ACC112 (cell line): ENCODE measurements at regions not wholly inside any gene's neighbourhood (a gene's known extent, or its start where the extent isn't known, plus 50 kb on each side); places are given as distances from the start of the nearest gene placed in this dataset.

Source experiments
- H2AFZ ChIP-seq: fragments of 200-600 bp; sonication (generic); one replicate; pipeline ENCODE4 v1.6.0; 2017; ENCODE audit warnings: antibody characterized with exemption, low read length; ENCODE audit not compliant: unreplicated experiment
- H3K27ac ChIP-seq: fragments of 200-600 bp; sonication (generic); 2 replicates; pipeline ENCODE4 v1.5.1; 2014; ENCODE audit warnings: low read depth, mild to moderate bottlenecking, antibody characterized with exemption, low read length, moderate library complexity
- H3K27me3 ChIP-seq: fragments of 200-600 bp; sonication (generic); 2 replicates; pipeline ENCODE4 v1.6.1; 2014; ENCODE audit warnings: mild to moderate bottlenecking, antibody characterized with exemption, low read length, moderate library complexity, mixed read lengths; ENCODE audit not compliant: insufficient read depth
- H3K36me3 ChIP-seq: fragments of 200-600 bp; sonication (generic); 2 replicates; pipeline ENCODE4 v1.6.1; 2016; ENCODE audit warnings: mild to moderate bottlenecking, antibody characterized with exemption, low read length, moderate library complexity, mixed read lengths; ENCODE audit not compliant: insufficient read depth
- H3K4me1 ChIP-seq: fragments of 200-600 bp; sonication (generic); one replicate; pipeline ENCODE4 v1.6.1; 2016; ENCODE audit warnings: low read length, mixed read lengths; ENCODE audit not compliant: insufficient read depth, unreplicated experiment, control insufficient read depth
- H3K4me3 ChIP-seq: fragments of 200-600 bp; sonication (generic); 2 replicates; pipeline ENCODE4 v1.5.1; 2014; ENCODE audit warnings: mild to moderate bottlenecking, low read depth, low read length
- H3K79me2 ChIP-seq: fragments of 200-600 bp; sonication (generic); one replicate; pipeline ENCODE4 v1.6.0; 2016; ENCODE audit warnings: low read length; ENCODE audit not compliant: control insufficient read depth, unreplicated experiment, insufficient read depth

DNA sequence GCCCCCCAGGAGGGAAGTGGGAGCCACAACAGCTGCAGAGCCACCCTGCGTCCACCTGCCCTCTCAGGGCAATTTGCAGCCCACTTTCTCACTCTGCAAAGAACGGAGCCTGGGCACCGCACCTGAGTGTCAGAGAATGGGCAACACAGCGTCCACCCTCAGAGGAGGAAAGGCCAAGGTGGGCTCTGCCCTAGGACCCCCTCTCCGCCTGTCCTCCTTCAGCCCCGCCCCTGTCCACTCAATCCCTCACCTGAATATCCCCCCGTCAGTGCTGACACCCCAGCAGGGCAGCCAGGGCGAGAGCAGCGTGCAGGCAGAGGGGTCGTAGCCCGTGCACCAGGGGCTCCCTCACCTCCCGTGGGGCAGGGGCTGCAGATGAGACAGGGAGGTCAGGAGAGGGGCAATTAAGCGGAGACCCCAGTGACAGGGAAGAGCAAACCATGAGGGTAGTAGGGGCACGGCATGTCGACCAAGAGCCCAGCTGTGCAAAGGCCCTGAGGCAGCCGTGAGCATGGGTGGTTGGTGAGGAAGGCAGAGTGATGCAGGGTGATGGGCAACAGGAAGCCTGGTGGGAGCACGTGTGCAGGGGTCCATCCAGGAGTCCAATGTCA lies 140.3 kb downstream of the OLFM1 start:
- Histone ChIP-seq H3K4me3 (no peak overlapping the region), H3K4me1 (no peaks in the 10 kb centered on the region), H2AFZ (no peak overlapping the region), H3K36me3 (no peaks in the 10 kb centered on the region), H3K27me3 (peaks cover 21% of the 10 kb centered on the region), H3K27ac (no peak overlapping the region), H3K79me2 (no peaks in the 10 kb centered on the region)

DNA sequence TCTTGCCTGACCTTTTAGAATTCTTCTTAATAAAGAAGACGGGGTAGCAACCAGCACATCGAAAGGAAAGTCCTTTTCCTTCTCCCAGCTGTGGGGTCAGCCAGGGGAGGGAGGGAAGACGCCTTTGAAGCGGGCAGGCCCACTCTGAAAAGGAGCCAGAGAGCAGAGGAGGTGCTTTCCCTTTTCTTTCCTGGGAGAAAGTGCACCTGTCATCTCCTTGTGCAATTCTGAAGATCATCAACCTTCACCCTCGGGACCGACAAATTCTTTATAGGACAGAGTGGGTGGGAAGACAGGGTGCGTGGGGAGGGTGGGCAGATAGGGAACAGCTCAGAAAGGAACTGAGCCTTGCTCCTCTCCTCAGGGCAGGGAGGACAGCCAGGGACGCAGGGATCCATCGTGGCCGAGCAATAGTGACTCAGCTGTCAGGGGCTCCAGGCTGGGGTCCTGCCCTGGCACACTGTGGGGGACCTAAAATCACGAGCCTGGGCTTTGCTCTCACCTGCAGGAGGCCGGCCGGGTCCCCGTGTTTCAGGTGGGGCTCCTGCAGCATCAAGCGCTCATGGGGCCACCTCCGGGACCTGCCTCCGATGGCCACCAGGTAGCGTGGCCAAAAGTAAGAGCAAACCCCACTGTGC lies 141.0 kb downstream of the OLFM1 start:
- Histone ChIP-seq H3K4me3 (no peak overlapping the region), H3K4me1 (no peaks in the 10 kb centered on the region), H3K36me3 (no peaks in the 10 kb centered on the region), H2AFZ (no peak overlapping the region), H3K27me3 (peaks cover 27% of the 10 kb centered on the region), H3K79me2 (no peaks in the 10 kb centered on the region), H3K27ac (no peak overlapping the region)

DNA sequence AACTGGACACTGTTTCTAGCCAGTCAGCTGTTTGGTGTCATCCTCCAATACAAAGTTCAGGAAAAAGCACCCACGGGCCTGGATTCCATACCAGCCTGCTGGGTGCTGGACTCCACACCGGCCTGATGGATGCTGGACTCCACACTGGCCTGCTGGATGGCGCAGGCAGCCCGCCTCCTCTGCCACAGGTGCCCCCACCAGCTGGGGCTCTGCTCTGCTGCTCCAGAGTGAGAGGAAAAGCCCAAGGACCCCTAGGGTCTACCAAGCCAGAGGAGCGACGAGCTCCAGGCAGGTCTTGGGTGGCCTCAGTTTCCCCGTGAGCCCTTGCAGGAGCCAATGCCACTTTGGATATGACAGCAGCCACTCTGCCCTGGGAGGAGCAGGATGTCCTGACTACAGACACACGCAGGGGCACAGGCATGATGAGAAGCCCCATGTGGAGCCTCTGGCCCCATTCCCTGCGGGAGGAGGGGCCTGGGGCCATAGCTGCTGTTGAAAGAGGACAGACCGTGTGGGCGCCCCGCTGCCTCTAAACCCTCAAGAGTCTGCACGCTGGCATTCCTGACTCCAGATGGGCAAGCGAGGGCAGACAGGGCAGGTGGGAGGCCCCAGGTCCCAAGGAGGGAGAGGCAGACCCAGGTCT lies 141.6 kb downstream of the OLFM1 start:
- H2AFZ ChIP-seq = no peak overlapping the region
- no peaks in the 10 kb centered on the region for H3K79me2 ChIP-seq
- H3K36me3 ChIP-seq = no peaks in the 10 kb centered on the region
- H3K4me3 ChIP-seq = no peak overlapping the region
- H3K4me1 ChIP-seq = no peaks in the 10 kb centered on the region
- peaks cover 32% of the 10 kb centered on the region for H3K27me3 ChIP-seq
- H3K27ac ChIP-seq = no peak overlapping the region

DNA sequence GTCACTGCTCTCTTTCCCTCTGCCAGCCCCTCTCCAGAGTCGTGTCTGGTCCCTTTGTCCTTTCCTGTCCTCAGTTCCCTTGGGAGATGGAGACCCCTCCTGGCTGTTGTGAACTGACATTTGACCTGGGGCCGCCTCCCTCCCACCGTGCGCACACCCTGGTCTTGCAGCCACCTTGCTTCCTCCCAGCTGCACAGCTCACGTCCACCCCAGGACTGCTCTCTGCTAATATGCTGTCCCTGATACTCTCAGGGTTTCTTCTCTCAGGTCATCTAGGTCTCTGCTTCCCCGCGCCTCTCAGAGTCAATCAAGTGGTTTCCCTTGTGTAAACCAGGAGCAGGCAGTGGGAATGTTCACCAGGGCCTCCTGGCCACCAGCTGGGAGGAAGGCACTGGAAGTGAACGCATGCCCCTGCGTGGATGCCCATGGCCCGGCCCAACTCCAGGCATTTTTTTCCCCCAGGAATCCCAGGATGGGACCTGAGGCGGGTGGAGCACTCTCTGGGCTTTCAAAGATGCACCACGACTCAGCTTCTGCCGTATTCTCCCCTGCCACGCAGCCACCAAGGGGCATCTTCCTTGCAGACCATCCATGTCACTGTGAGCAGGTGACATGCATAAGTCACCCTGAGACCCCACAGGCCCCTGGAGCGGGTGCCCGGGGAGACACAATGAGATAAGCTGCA lies 142.4 kb downstream of the OLFM1 start:
- no peak overlapping the region for H3K27ac ChIP-seq
- H3K79me2 ChIP-seq = no peaks in the 10 kb centered on the region
- no peaks in the 10 kb centered on the region for H3K4me1 ChIP-seq
- no peak overlapping the region for H2AFZ ChIP-seq
- no peaks in the 10 kb centered on the region for H3K36me3 ChIP-seq
- H3K4me3 ChIP-seq = no peak overlapping the region
- peaks cover 40% of the 10 kb centered on the region for H3K27me3 ChIP-seq

DNA sequence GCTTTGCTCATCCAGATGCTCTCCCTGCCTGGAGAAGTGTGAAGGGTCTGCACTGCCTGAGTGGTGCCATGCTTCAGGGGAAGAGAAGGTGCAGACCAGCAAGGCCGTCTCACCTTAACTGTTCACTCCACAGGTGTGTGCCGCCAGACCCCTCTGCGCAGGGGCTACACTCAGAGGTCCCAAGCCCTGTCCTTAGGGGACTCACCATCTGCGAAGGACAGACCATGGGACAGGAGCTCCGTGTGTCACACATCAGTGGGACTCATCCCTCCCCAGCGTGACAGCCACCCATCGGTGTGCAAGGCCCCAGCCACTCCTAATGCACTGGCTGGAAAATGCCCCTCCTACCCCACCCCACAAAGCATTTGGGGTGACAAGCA lies 142.9 kb downstream of the OLFM1 start:
- Histone ChIP-seq H3K4me1 (no peaks in the 10 kb centered on the region), H3K79me2 (no peaks in the 10 kb centered on the region), H3K27ac (no peak overlapping the region), H3K4me3 (no peak overlapping the region), H3K27me3 (peaks cover 42% of the 10 kb centered on the region), H3K36me3 (no peaks in the 10 kb centered on the region), H2AFZ (no peak overlapping the region)

DNA sequence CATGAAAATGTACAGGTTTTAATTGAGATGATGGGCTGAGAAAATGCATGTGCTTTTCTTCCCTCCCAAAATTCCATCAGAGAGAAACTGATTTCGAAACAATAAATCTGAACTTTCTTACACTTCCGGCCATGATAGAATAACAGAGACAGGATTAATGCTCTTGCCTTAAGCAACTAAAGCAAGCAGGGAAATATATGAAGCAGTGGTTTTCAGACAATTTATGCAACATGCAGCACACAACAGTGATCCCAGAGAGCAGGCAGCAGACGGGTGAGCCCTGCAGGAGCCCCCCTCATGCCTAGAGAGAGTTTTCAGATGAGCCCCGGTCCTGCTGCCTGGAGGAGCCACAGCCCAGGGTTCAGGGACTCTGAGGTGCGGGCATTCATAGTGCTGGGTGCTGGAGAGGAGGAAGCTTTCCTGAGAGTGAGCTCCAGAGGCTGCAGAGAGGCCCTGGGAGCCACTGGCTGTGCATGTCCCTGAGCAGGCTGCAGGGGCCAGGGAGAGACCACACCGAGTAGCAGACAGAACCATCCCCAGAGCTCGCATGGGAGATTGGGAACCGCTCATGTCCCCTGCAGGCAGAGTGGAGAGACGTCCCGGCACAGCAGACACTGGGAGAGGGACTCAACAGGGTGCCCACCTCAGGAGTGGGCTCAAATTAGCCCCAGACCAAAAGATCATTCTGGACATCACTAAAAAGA lies 143.5 kb downstream of the OLFM1 start:
- peaks cover 48% of the 10 kb centered on the region for H3K27me3 ChIP-seq
- no peaks in the 10 kb centered on the region for H3K36me3 ChIP-seq
- no peaks in the 10 kb centered on the region for H3K4me1 ChIP-seq
- H3K27ac ChIP-seq = no peak overlapping the region
- no peak overlapping the region for H3K4me3 ChIP-seq
- H2AFZ ChIP-seq = no peak overlapping the region
- no peaks in the 10 kb centered on the region for H3K79me2 ChIP-seq

DNA sequence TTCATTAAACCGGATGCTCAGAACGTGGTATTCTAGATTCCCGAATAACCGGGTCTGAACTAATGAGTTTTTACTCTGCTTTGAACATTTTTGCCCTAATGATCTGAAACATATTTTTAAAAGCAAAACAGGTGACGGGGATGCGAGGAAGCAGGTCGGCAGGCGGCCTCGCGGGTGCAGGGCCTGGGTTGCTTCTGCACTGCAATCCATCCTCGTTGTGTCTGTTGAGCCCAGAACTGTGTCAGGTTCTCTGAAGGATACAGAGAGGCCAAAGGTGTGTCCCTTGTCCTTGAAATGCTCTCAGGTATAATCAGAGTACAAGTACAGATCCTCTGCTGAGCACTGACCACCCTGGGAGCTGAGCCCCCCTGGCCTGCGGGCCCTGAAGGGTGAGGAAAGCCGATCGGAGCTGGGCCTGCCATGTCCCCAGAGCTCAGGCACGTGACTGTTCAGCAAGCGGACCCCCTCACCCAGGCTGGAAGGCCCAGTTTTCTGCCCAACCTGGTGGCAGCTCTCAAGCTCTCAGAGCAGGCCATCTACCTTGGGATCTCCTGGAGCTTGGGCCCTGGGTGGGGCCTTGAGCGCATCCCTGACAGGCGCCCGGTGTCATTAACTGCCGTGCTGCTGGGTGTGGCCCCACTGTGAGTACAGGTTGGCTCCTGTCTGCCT lies 151.8 kb downstream of the OLFM1 start:
- Histone ChIP-seq H3K36me3 (no peaks in the 10 kb centered on the region), H3K27ac (no peak overlapping the region), H2AFZ (no peak overlapping the region), H3K79me2 (no peaks in the 10 kb centered on the region), H3K4me3 (no peak overlapping the region), H3K27me3 (peaks cover 44% of the 10 kb centered on the region), H3K4me1 (no peaks in the 10 kb centered on the region)

DNA sequence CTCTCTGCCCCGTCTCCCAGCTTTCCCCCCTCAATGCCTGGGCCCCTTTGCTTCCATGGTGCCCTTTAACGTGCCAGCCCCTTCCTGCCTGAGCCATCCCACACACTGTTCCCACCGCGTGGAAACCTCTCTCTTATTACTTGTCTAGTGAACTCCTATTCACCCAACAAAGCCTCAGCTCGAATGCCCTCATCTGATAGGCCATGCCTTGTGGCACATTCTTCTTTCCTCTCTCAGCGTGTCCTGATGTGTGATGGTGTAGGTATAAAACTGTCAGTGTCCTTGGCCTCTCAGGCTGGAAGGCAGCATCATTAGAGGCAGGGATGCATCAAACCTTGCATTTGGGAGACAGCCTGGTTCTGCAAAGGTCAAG lies 152.3 kb downstream of the OLFM1 start:
- Histone ChIP-seq H3K27me3 (peaks cover 44% of the 10 kb centered on the region), H3K4me3 (no peak overlapping the region), H3K79me2 (no peaks in the 10 kb centered on the region), H3K36me3 (no peaks in the 10 kb centered on the region), H3K27ac (no peak overlapping the region), H3K4me1 (no peaks in the 10 kb centered on the region), H2AFZ (no peak overlapping the region)

DNA sequence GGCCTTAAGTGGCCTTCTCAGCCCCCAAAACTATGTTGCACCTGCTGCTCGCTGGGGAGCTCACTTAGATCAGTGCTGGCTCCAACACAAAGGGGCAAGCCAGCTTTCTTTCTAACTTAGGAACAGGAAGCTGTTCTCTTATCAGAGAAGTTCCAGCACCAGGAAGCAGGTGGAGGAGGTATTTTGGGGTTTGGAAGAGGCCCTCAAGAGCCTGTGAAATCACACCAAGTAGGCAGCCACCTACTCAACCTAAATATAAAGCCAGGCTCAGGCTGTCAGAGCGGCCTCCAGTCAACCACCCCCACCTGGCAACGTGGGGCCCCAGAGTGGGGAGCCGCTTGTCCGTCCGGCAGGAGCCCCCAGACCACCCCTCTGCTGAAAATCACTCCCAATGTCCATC lies 152.8 kb downstream of the OLFM1 start:
- Histone ChIP-seq H3K79me2 (no peaks in the 10 kb centered on the region), H3K27me3 (peaks cover 44% of the 10 kb centered on the region), H3K4me1 (no peaks in the 10 kb centered on the region)

DNA sequence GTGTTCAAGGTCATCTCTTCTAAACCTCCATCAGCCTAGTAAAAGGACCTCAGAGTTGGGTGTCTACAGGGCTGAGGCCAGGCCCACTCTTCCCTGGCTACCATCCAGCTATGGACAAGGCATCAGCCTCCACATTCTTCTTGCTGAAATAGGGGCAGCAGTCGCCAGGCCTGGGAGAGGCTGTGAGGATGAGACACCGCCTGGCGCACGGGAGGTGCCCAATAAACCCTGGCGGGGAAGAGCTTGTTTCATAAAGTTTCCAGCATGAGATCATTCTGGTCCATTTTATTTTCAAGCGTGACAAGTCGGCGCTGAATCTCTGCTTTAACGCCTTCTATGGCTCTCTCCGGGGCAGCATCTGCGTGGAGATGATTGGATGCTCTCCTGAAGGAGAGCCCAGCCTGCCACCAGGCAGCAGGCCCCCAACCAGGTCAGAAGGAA lies 153.4 kb downstream of the OLFM1 start:
- Histone ChIP-seq H3K27ac (no peak overlapping the region), H3K79me2 (no peaks in the 10 kb centered on the region), H3K36me3 (no peaks in the 10 kb centered on the region), H2AFZ (no peak overlapping the region), H3K4me3 (no peak overlapping the region), H3K27me3 (peaks cover 41% of the 10 kb centered on the region), H3K4me1 (no peaks in the 10 kb centered on the region)

More for the DNA sequence above, 152.8 kb downstream of the OLFM1 start:
- Histone ChIP-seq H3K27ac (no peak overlapping the region), H3K36me3 (no peaks in the 10 kb centered on the region), H3K4me3 (no peak overlapping the region), H2AFZ (no peak overlapping the region)
